HG02623 (cell line): ENCODE measurements at regions not wholly inside any gene's neighbourhood (a gene's known extent, or its start where the extent isn't known, plus 50 kb on each side); places are given as distances from the start of the nearest gene placed in this dataset.
"Not testable (repeated sequence)": the region's sequence is repeated elsewhere in the genome, so short reads cannot be mapped to it uniquely, and the experiment has no call there.

Experiments
- ATAC-seq: cut with Tn5 transposase; IDR thresholded peaks from one replicate; pipeline ENCODE4 v1.9.1; 2021; ENCODE audit warnings: moderate library complexity; ENCODE audit not compliant: unreplicated experiment

DNA sequence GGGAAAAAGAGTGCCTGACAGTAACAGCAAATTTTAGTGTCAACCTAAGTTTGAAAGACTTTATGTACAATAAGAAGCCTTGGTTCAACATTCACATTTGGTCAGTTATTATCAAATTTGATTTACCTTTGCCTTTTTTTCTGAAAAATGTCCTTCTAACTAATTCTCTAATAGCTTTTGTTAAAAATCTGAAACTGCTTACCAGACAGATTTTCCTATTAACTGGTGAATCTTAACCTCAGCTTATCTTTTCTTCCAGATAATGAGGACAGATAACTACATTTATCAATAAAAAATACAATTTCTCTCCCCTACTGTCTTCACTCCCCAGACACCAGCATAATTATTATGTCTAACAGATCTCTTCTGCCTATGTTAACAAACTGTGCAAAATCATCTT, 988.5 kb downstream of the CDH18 start:
- no peak for ATAC-seq

DNA sequence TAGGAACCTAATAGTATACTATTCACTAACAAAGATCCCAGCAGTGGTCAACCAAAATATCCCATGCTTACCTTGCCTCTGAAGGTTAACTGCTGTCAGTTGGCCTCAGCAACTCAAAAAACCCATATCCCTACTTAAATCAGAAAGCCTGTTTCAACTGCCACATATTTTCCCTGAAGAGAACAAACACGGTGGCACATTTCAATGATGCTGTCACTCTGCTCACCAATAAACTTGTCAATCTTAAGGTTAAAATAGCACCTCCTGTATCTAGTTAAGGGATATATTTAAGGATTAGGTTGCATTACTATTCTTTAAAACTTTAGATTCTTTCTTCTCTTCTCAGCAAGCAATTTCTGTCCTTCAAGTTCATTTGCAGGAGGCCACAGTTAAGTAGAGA, 986.9 kb downstream of the CDH18 start:
- no peak for ATAC-seq

- ATAC-seq, result no peak
These were observed 986.5 kb downstream of the CDH18 start for GRCh38 chr5:19001539-19001938.

DNA sequence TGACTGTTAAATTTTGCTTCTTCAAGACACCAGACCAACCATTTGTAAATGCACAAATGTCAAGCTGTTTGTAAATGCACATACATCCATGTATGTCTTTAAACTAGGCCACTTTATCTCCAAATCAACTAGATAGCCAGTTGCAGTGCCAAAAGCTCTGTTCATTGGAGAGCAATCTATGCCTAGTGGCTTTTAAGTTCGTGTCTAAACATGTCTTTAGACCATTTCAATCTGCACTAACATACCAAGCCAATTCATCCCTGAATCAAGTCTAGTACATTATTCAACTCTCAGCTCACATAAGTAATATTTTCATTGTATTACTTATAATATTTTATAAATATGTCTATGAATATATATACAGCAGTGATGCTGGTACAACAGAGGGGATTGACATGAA, 985.9 kb downstream of the CDH18 start:
- ATAC-seq, result no peak

DNA sequence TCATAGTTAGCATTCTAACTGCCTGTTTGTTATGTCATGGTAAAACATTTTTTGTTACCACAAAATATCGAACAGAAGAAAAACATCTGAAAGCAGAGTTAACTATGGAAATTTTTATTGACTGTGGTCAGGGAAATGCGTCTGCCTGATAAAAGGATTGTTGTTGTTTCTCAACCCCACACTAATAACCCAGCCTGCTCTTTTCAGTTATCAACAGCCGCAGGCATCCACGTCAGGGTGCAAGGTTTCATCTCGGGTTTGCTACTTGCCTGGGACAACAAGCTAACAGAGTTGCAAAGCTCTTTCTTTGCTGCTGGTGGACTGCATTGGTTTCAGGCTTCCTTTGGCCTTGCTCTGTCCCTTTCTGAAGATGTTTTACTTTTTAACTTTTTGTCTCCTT, 969.2 kb downstream of the CDH18 start:
- ATAC-seq, result no peak

DNA sequence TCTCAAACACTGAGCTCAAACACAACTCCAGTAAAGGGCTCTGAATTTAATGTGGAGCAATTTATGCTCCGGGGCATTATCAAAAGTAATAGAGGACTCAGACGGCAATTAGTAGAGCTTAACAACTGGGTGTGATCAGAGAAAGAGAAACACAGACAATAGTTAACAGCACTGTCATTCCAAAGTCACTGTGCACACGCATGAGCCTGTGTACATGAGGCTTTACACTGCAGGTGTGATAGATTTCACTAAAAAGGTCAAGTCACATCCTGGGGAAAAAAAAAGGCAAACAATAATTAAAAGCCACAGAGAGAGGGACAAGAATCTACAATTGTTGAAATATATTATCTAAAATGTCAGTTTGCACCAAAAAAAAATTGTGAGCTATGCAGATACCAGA, 956.5 kb downstream of the CDH18 start:
- ATAC-seq, result no peak

- ATAC-seq, result no peak
These were observed 952.2 kb downstream of the CDH18 start for GRCh38 chr5:19035816-19036215.

- ATAC-seq, result no peak
These were observed 945.9 kb downstream of the CDH18 start for GRCh38 chr5:19042106-19042505.

- no peak for ATAC-seq
These were observed 943.7 kb downstream of the CDH18 start for GRCh38 chr5:19044311-19044710.

DNA sequence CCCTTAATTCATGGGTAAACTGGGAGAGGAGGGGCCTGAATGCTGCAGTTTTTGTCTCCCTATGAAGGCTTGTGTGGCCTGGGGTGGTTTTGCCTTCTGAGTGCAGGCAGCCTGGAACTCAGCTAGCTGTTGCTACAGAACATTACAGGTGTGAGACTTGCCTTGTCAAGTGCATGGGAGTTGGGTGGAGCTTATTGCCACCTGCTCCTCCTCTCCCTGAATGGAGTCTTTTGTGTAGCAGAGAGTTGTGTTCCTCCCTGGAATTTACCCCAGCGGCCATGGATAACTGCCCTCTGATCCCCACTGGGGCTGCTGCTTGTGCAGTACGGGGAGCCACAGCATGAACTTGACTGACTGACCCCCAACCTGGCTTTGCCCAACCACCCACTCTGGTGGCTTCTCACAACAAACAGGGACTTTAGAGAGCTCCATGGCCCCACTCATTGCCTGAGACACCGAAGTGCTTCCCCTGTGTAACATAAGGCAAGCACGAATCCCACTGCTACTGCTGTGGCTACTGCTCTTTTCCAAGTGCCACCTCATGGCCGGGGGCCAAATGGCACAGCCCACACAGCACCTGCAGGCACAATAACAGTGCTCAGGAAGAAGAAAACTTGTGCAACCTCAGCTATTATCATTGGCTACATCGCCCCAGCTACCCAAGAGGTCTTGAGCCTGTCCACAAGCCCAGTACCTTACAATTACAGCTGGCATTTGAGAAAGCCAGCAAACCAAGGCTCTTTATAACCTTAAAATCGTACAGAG, 942.9 kb downstream of the CDH18 start:
- ATAC-seq, result no peak

- no peak for ATAC-seq
These were observed 940.7 kb downstream of the CDH18 start for GRCh38 chr5:19047277-19047676.

DNA sequence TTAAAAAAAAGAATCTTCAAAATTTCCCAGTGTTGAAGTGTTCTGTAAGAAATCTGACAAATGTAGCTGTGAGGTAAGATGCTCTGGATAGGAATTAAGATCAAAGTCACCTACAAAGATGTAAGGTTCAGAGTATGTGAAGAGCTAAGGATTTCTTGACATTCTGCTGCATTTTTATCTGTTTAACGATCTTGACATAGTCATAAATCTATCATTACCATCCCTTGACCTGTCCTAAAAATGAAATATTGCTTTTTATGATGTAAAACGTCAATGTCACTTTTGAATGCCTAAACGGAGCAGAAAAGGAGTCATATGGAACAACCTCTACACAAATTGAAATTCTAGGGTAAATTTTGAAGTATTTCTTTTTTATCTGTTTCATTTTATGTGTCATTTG, 939.3 kb downstream of the CDH18 start:
- ATAC-seq, result no peak

DNA sequence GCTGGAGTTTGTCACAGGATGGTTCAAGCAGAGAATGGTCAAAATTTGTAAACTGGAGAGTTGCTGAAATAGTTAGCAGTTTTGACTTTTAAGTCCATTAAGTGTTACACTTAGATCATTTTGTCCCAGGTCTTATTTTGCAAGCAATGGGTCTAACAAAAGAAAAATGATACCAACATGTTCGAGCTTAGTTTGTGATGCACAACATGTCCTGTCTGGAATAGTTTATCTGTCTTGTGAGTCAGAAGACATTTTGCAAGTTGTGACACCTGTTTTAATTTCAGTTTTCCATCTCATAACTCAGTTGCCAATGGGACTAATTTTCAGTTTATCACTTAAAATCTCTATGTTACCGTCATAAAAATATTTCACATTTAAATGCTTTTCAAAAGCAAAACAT, 929.8 kb downstream of the CDH18 start:
- ATAC-seq, result no peak

DNA sequence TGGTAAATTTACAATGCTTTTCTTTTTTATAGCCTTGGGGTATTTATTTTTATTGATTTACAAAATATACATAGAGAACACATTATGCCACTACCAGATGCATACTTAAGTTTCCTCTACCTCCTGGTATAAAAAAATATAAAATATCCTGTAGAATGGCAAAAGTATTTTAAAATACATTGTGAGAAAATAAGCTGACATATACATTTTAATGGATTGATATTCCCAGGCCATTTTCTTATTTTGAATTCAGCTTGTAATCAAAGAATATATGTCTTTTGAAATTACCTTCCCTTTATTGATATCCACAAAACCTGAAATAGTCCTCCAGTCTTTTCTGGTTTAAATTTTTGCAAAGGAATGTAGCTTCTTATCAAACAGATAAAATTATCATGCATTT, 923.9 kb downstream of the CDH18 start:
- no peak for ATAC-seq

GRCh38 chr5:19067741-19068140, 920.3 kb downstream of the CDH18 start:
- no peak for ATAC-seq

GRCh38 chr5:19098434-19098833, 889.6 kb downstream of the CDH18 start:
- no peak for ATAC-seq

- no peak for ATAC-seq
These were observed 888.8 kb downstream of the CDH18 start for GRCh38 chr5:19099195-19099594.

- ATAC-seq, result no peak
These were observed 883.1 kb downstream of the CDH18 start for GRCh38 chr5:19104948-19105347.

DNA sequence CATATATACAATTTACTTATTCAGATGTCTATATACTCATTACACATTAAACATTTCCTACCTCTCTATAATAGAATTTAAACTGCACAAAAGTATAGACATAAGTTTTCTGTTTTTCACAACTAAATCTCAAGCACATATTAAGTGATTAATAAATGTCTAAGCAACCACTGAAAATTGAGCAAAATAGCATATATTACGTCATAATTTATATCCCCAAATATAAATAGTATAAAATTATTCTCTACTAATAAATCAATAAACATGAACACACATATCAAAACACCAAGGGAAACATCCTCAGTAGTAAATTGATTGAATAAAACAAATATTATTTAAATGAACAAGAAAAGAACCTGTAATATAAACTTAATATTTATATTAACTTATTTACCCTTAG, 865.1 kb downstream of the CDH18 start:
- no peak for ATAC-seq

- no peak for ATAC-seq
These were observed 861.9 kb downstream of the CDH18 start for GRCh38 chr5:19125956-19126713.

GRCh38 chr5:19140276-19140675, 847.7 kb downstream of the CDH18 start:
- no peak for ATAC-seq

GRCh38 chr5:19141937-19142524, 846.0 kb downstream of the CDH18 start:
- not testable (repeated sequence) for ATAC-seq
